Endodermal cell (in vitro differentiated cells): ENCODE measurements at regions not wholly inside any gene's neighbourhood (a gene's known extent, or its start where the extent isn't known, plus 50 kb on each side); places are given as distances from the start of the nearest gene placed in this dataset.

ENCODE experiments used
- DNase-seq: peaks from one replicate; pipeline ENCODE4 v3.0.0-alpha.2; 2017
- H3K27ac ChIP-seq: 2 replicates; pipeline ENCODE4 v1.5.1; 2013; ENCODE audit warnings: mild to moderate bottlenecking, low read depth, low read length, moderate library complexity
- H3K27me3 ChIP-seq: 2 replicates; pipeline ENCODE4 v1.6.1; 2013; ENCODE audit warnings: mild to moderate bottlenecking, low read length, moderate library complexity; ENCODE audit not compliant: insufficient read depth, control insufficient read depth, poor library complexity, severe bottlenecking
- H3K36me3 ChIP-seq: 2 replicates; pipeline ENCODE4 v1.7.0; 2013; ENCODE audit warnings: mild to moderate bottlenecking, low read length, moderate library complexity; ENCODE audit not compliant: control insufficient read depth, insufficient read depth
- H3K4me1 ChIP-seq: one replicate; pipeline ENCODE4 v1.7.0; 2013; ENCODE audit warnings: low read length; ENCODE audit not compliant: control insufficient read depth, insufficient read depth
- H3K4me3 ChIP-seq: 2 replicates; pipeline ENCODE4 v1.5.1; 2013; ENCODE audit warnings: mild to moderate bottlenecking, low read length, moderate library complexity
- H3K9ac ChIP-seq: 2 replicates; pipeline ENCODE4 v1.6.1; 2013; ENCODE audit warnings: mild to moderate bottlenecking, low read length, moderate library complexity; ENCODE audit not compliant: poor library complexity, severe bottlenecking; ENCODE audit errors: extremely low read depth
- H3K9me3 ChIP-seq: 2 replicates; pipeline ENCODE4 v1.6.1; 2013; ENCODE audit warnings: mild to moderate bottlenecking, low read length, moderate library complexity; ENCODE audit not compliant: control insufficient read depth
- H3K27ac Mint-ChIP-seq: 2 replicates; pipeline ENCODE4 v1.8.0; 2020; ENCODE audit warnings: mixed read lengths
- H3K27me3 Mint-ChIP-seq: 2 replicates; pipeline ENCODE4 v1.8.0; 2021; ENCODE audit warnings: mild to moderate bottlenecking, mixed read lengths; ENCODE audit not compliant: insufficient read depth
- H3K36me3 Mint-ChIP-seq: 2 replicates; pipeline ENCODE4 v1.8.0; 2020; ENCODE audit warnings: low read depth, mixed read lengths
- H3K4me1 Mint-ChIP-seq: 2 replicates; pipeline ENCODE4 v1.8.0; 2020; ENCODE audit warnings: mixed read lengths
- H3K4me3 Mint-ChIP-seq: 2 replicates; pipeline ENCODE4 v1.8.0; 2020; ENCODE audit warnings: mild to moderate bottlenecking, moderate library complexity, mixed read lengths
- H3K9me3 Mint-ChIP-seq: 2 replicates; pipeline ENCODE4 v1.8.0; 2020; ENCODE audit warnings: mild to moderate bottlenecking, mixed read lengths
- WGBS, 2 experiments: methylation state at CpG; one replicate each; pipeline versions ENCODE4 v1.1.5 to v1.1.7; 2013; ENCODE audit warnings: missing lambda C conversion rate in 2 of 2, mixed read lengths in 1 of 2; ENCODE audit not compliant: insufficient coverage in 1 of 2, insufficient read length in 1 of 2; 5-methylcytosine and 5-hydroxymethylcytosine counted together
- TF ChIP-seq, protein P1 (sequence below): fragments of 200-600 bp; sonication (generic); conservative IDR thresholded peaks from 2 replicates; pipeline ENCODE4 v1.5.0; 2021; ENCODE audit warnings: antibody characterized with exemption, mild to moderate bottlenecking

DNA sequence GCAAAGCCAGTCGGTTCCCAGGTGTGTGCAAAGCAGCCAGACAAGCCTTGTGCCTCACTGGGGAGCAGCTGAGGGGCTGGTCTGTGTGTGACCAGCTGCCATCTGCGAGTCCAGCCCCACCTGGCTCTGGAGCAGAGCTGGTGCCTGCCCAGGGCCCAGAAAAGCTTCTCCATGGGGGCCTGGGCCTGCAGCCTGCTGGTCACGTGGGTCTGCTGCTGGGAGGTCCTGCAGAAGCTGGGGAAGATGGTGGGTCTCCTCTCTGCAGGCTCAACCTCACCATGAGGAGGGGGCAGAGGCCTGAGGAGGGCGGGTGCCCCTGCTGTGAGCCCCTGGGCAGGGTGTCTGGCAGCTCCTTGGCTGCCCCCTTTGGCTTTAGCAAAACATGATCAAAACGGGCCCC, 71.9 kb downstream of the ENGASE start:
- no peaks in the 10 kb centered on the region for H3K27me3 Mint-ChIP-seq
- Histone ChIP-seq H3K4me1 (no peaks in the 10 kb centered on the region), H3K4me3 (no peak overlapping the region), H3K27me3 (no peaks in the 10 kb centered on the region), H3K36me3 (no peaks in the 10 kb centered on the region), H3K9me3 (no peaks in the 10 kb centered on the region), H3K9ac (no peak overlapping the region), H3K27ac (no peak overlapping the region)
- H3K4me1 Mint-ChIP-seq = no peaks in the 10 kb centered on the region
- no peaks in the 10 kb centered on the region for H3K9me3 Mint-ChIP-seq
- no peak overlapping the region for H3K4me3 Mint-ChIP-seq
- no peak overlapping the region for H3K27ac Mint-ChIP-seq
- TF ChIP-seq, protein P1, sequence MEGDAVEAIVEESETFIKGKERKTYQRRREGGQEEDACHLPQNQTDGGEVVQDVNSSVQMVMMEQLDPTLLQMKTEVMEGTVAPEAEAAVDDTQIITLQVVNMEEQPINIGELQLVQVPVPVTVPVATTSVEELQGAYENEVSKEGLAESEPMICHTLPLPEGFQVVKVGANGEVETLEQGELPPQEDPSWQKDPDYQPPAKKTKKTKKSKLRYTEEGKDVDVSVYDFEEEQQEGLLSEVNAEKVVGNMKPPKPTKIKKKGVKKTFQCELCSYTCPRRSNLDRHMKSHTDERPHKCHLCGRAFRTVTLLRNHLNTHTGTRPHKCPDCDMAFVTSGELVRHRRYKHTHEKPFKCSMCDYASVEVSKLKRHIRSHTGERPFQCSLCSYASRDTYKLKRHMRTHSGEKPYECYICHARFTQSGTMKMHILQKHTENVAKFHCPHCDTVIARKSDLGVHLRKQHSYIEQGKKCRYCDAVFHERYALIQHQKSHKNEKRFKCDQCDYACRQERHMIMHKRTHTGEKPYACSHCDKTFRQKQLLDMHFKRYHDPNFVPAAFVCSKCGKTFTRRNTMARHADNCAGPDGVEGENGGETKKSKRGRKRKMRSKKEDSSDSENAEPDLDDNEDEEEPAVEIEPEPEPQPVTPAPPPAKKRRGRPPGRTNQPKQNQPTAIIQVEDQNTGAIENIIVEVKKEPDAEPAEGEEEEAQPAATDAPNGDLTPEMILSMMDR = no peak
- H3K36me3 Mint-ChIP-seq = no peaks in the 10 kb centered on the region
- DNase-seq = no peak
- WGBS, 2 experiments = 78 to 85% methylated on average over 3 to 5 of the region's 5 CpGs

DNA sequence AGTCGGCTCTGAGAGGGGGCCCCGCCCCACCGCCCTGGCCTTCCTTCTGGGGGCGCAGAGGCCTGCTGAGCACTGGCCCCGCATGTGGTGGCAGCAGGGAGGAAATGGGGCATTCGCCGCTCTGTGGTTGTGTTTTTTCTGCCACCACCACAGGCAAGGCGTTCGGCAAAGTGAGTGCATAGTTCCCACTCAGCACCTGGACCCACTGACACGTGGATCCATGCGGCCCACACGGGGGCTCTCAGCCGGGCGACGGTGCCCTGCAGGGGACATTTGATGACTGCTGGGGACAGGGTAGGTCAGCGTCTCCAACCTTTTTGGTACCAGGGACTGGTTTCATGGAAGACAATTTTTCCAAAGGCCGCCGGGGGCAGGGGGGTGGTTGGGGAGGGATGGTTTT, 70.9 kb downstream of the ENGASE start:
- TF ChIP-seq, protein P1 = no peak
- H3K27ac ChIP-seq = no peak overlapping the region
- no peaks in the 10 kb centered on the region for H3K4me1 Mint-ChIP-seq
- no peak overlapping the region for H3K4me3 ChIP-seq
- H3K9me3 ChIP-seq = no peaks in the 10 kb centered on the region
- H3K36me3 Mint-ChIP-seq = no peaks in the 10 kb centered on the region
- H3K9ac ChIP-seq = no peak overlapping the region
- no peak overlapping the region for H3K4me3 Mint-ChIP-seq
- H3K4me1 ChIP-seq = no peaks in the 10 kb centered on the region
- H3K27me3 Mint-ChIP-seq = no peaks in the 10 kb centered on the region
- H3K36me3 ChIP-seq = no peaks in the 10 kb centered on the region
- no peaks in the 10 kb centered on the region for H3K27me3 ChIP-seq
- no peaks in the 10 kb centered on the region for H3K9me3 Mint-ChIP-seq
- DNase-seq = no peak
- WGBS, 2 experiments = 92 to 93% methylated on average over 14 to 18 of the region's 18 CpGs
- H3K27ac Mint-ChIP-seq = no peak overlapping the region

DNA sequence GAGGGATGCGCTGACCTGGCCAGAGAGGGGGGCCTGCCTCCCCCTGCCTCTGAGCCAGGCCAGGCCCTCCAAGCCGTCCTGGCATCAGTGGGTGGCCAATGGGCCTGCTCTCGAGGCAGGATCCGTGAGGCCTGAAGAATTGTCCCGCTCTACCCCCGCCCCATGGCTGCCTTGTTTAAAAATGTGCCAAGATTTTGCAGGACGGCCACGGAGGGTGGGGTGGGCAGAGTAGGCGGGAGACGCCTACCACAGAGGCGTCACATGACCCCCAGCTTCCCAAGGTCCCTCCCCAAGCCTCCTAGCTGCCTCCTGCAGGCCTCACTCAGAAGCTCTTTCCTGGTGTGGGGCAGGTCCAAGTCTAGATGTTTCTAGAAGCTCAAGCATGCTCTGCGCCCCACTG, 69.5 kb downstream of the ENGASE start:
- 83 to 93% methylated on average over 3 to 12 of the region's 12 CpGs for WGBS, 2 experiments
- TF ChIP-seq, protein P1 = no peak
- H3K4me1 ChIP-seq = no peaks in the 10 kb centered on the region
- Mint-ChIP-seq H3K27me3 (no peaks in the 10 kb centered on the region), H3K36me3 (no peaks in the 10 kb centered on the region), H3K4me3 (no peak overlapping the region), H3K27ac (no peak overlapping the region), H3K9me3 (no peaks in the 10 kb centered on the region), H3K4me1 (no peaks in the 10 kb centered on the region)
- H3K27ac ChIP-seq = no peak overlapping the region
- no peaks in the 10 kb centered on the region for H3K27me3 ChIP-seq
- no peaks in the 10 kb centered on the region for H3K9me3 ChIP-seq
- no peak overlapping the region for H3K4me3 ChIP-seq
- H3K36me3 ChIP-seq = no peaks in the 10 kb centered on the region
- no peak overlapping the region for H3K9ac ChIP-seq
- DNase-seq = no peak
